ENCODE measurements at regions not wholly inside any gene's neighbourhood (a gene's known extent, or its start where the extent isn't known, plus 50 kb on each side); places are given as distances from the start of the nearest gene placed in this dataset.

GRCh38 chr1:212177542-212177941 lies 107.7 kb upstream of the PPP2R5A start:
- TF ChIP-seq CTCF (IDR thresholded peaks at IDR 0.05; ENCODE audit: extremely low read depth in 1 of 2, insufficient read depth in 1 of 2, low read depth in 1 of 2, low read length in 2 of 2) (no peak), EZH2 (IDR thresholded peaks at IDR 0.05; ENCODE audit: borderline replicate concordance, low read depth, low read length, severe bottlenecking) (no peak), POLR2A (IDR thresholded peaks at IDR 0.05; ENCODE audit: low read depth, low read length) (no peak)
